HepG2 (cell line): ENCODE measurements at regions not wholly inside any gene's neighbourhood (a gene's known extent, or its start where the extent isn't known, plus 50 kb on each side); places are given as distances from the start of the nearest gene placed in this dataset.

Source experiments
- ATAC-seq: fragments of 200-7000 bp; cut with Tn5 transposase; 3 replicates; pipeline ENCODE4 v1.9.1; 2020; ENCODE audit warnings: mild to moderate bottlenecking, moderate library complexity
- BruUV-seq: library from RNA; stranded (reverse); fragments of 400-500 nt; replicated peaks from 2 replicates; lab custom pipeline; 2021; lab: Mats Ljungman, UMichigan
- CTCF ChIA-PET: fragments of 300-600 bp; formaldehyde crosslinking; extraction: SDS; loops from one replicate; lab custom pipeline; 2021; ENCODE audit warnings: low total read pairs, inconsistent platforms, low intra/inter-chr PET ratio; lab: Yijun Ruan, JAX
- POLR2A ChIA-PET: fragments of 350-600 bp; sonication (Branson Sonifier 250); formaldehyde crosslinking; loops from one replicate; lab custom pipeline; 2020; ENCODE audit warnings: antibody characterized with exemption, inconsistent platforms; lab: Yijun Ruan, JAX
- DNase-seq: peaks from one replicate; pipeline ENCODE4 v3.0.0-alpha.2; 2015; ENCODE audit warnings: low spot score
- FAIRE-seq: peaks from 3 replicates; lab custom pipeline; 2011; peaks lifted over from hg19 to GRCh38; lab: Jason Lieb, UNC
- H2AFZ ChIP-seq: one replicate; pipeline ENCODE4 v1.6.1; 2011; ENCODE audit warnings: low read length, inconsistent platforms
- H3K27ac ChIP-seq: fragments of 300-600 bp; 3 replicates; pipeline ENCODE4 v1.8.0; 2011; ENCODE audit warnings: mixed run types, mild to moderate bottlenecking, mixed read lengths, low read length, inconsistent platforms; ENCODE audit not compliant: insufficient read depth; ENCODE audit errors: extremely low read length
- H3K27me3 ChIP-seq, 2 experiments: fragments of 200-600 bp in 1 of 2; 2 replicates in 1 of 2; 3 replicates in 1 of 2; pipeline versions ENCODE4 v1.6.0 to v1.8.0; 2011; ENCODE audit warnings: low read length in 2 of 2, mild to moderate bottlenecking in 2 of 2, moderate library complexity in 2 of 2, inconsistent platforms in 1 of 2; ENCODE audit not compliant: insufficient read depth in 2 of 2, control insufficient read depth in 1 of 2
- H3K36me3 ChIP-seq, 2 experiments: fragments of 200-600 bp in 1 of 2; replicated peaks in 1 of 2; 2 replicates in 1 of 2; 3 replicates in 1 of 2; pipeline versions ENCODE4 v1.5.1 to v1.8.0; 2011; ENCODE audit warnings: low read length in 2 of 2, inconsistent platforms in 1 of 2; ENCODE audit not compliant: insufficient read depth in 2 of 2, control insufficient read depth in 1 of 2
- H3K4me1 ChIP-seq: 2 replicates; pipeline ENCODE4 v1.5.1; 2012; ENCODE audit warnings: low read length, inconsistent platforms; ENCODE audit not compliant: insufficient read depth
- H3K4me2 ChIP-seq: 2 replicates; pipeline ENCODE4 v1.6.0; 2011; ENCODE audit warnings: low read depth, low read length, inconsistent platforms
- H3K4me3 ChIP-seq, 3 experiments: fragments of 200-600 bp in 1 of 3; sonication (generic), shearing (Covaris generic) in 1 of 3; replicated peaks in 1 of 3; 2 replicates each; pipeline ENCODE4 v1.5.1; 2011 to 2016; ENCODE audit warnings: low read length in 3 of 3, inconsistent platforms in 2 of 3, low read depth in 2 of 3, mild to moderate bottlenecking in 2 of 3, control low read depth in 1 of 3, mixed read lengths in 1 of 3; ENCODE audit not compliant: insufficient read depth in 1 of 3
- H3K79me2 ChIP-seq: one replicate; pipeline ENCODE4 v1.6.1; 2011; ENCODE audit warnings: low read length, inconsistent platforms; ENCODE audit not compliant: insufficient read depth
- H3K9ac ChIP-seq: 2 replicates; pipeline ENCODE4 v1.6.0; 2011; ENCODE audit warnings: mild to moderate bottlenecking, low read depth, low read length, inconsistent platforms; ENCODE audit not compliant: insufficient read depth
- H3K9me3 ChIP-seq: 2 replicates; pipeline ENCODE4 v1.5.1; 2012; ENCODE audit warnings: mild to moderate bottlenecking, low read length
- H4K20me1 ChIP-seq: 2 replicates; pipeline ENCODE4 v1.6.0; 2011; ENCODE audit warnings: inconsistent platforms, mild to moderate bottlenecking, low read length, moderate library complexity; ENCODE audit not compliant: insufficient read depth
- CAMTA2 ChIP-seq: sonication (generic); formaldehyde crosslinking; IDR thresholded peaks from 2 replicates; pipeline ENCODE4 v1.4.0; 2020; ENCODE audit warnings: mild to moderate bottlenecking, missing genetic modification reagents, borderline replicate concordance
- CHCHD3 ChIP-seq: sonication (generic); formaldehyde crosslinking; IDR thresholded peaks from 2 replicates; pipeline ENCODE4 v1.8.0; 2022; ENCODE audit warnings: mild to moderate bottlenecking, missing genetic modification reagents, moderate library complexity
- FOXA1 ChIP-seq, 2 experiments: fragments of 450-650 bp in 1 of 2; sonication (generic) in 1 of 2; formaldehyde crosslinking in 1 of 2; IDR thresholded peaks; 2 replicates each; pipeline versions ENCODE4 v1.4.0 to v1.6.1; 2016 to 2020; ENCODE audit warnings: missing genetic modification reagents in 1 of 2
- MAZ ChIP-seq, 2 experiments: sonication (generic) in 1 of 2; formaldehyde crosslinking in 1 of 2; IDR thresholded peaks; 2 replicates each; pipeline versions ENCODE4 v1.5.0 to v1.6.1; 2012 to 2020; ENCODE audit warnings: low read depth in 2 of 2, mild to moderate bottlenecking in 2 of 2, borderline replicate concordance in 1 of 2, improper control_type of control experiment in 1 of 2, low read length in 1 of 2, missing genetic modification reagents in 1 of 2, moderate library complexity in 1 of 2
- TBL1XR1 ChIP-seq: fragments of 150-350 bp; IDR thresholded peaks from 2 replicates; pipeline ENCODE4 v1.6.1; 2014; ENCODE audit warnings: borderline replicate concordance, low read length; ENCODE audit not compliant: partially characterized antibody
- ZNF101 ChIP-seq: sonication (generic); formaldehyde crosslinking; IDR thresholded peaks from 2 replicates; pipeline ENCODE4 v1.4.0; 2020; ENCODE audit warnings: mild to moderate bottlenecking, low read depth, missing genetic modification reagents, borderline replicate concordance
- ZNF230 ChIP-seq: sonication (generic); formaldehyde crosslinking; IDR thresholded peaks from 2 replicates; pipeline ENCODE4 v1.4.0; 2020; ENCODE audit warnings: mild to moderate bottlenecking, missing genetic modification reagents
- ZNF232 ChIP-seq: sonication (generic); formaldehyde crosslinking; IDR thresholded peaks from 2 replicates; pipeline ENCODE4 v1.4.0; 2020; ENCODE audit warnings: missing genetic modification reagents, borderline replicate concordance
- ZNF329 ChIP-seq: sonication (generic); formaldehyde crosslinking; IDR thresholded peaks from 2 replicates; pipeline ENCODE4 v1.9.0; 2021; ENCODE audit warnings: low read depth, mild to moderate bottlenecking, missing genetic modification reagents
- WGBS: methylation state at CpG from one replicate; pipeline ENCODE4 v1.1.6; 2017; ENCODE audit warnings: low lambda C conversion rate; 5-methylcytosine and 5-hydroxymethylcytosine counted together
- in situ Hi-C: cut with HindIII; loops from 2 replicates; pipeline ENCODE4 v1.10.0; 2017; ENCODE audit warnings: low pct_unique_long_range_greater_than_20kb; ENCODE audit not compliant: extremely low pct_ligation_motif_present
- intact Hi-C: fragments of 100-400 bp; cut with micrococcal nuclease; formaldehyde crosslinking; loops from one replicate; pipeline ENCODE4 v1.10.0; 2022; ENCODE audit not compliant: unreplicated experiment
- TF ChIP-seq, protein P1 (sequence below): sonication (generic); formaldehyde crosslinking; conservative IDR thresholded peaks from 2 replicates; pipeline ENCODE4 v1.4.0; 2020; ENCODE audit warnings: missing genetic modification reagents
- TF ChIP-seq, protein P2 (sequence below): sonication (generic); formaldehyde crosslinking; IDR thresholded peaks from 2 replicates; pipeline ENCODE4 v1.5.1; 2020; ENCODE audit warnings: mild to moderate bottlenecking, missing genetic modification reagents, moderate library complexity
- TF ChIP-seq, protein P3 (sequence below): sonication (generic); formaldehyde crosslinking; conservative IDR thresholded peaks from 2 replicates; pipeline ENCODE4 v1.4.0; 2020; ENCODE audit warnings: missing genetic modification reagents
- TF ChIP-seq, protein P4 (sequence below): sonication (generic); formaldehyde crosslinking; IDR thresholded peaks from 2 replicates; pipeline ENCODE4 v1.4.0; 2020; ENCODE audit warnings: missing genetic modification reagents

DNA sequence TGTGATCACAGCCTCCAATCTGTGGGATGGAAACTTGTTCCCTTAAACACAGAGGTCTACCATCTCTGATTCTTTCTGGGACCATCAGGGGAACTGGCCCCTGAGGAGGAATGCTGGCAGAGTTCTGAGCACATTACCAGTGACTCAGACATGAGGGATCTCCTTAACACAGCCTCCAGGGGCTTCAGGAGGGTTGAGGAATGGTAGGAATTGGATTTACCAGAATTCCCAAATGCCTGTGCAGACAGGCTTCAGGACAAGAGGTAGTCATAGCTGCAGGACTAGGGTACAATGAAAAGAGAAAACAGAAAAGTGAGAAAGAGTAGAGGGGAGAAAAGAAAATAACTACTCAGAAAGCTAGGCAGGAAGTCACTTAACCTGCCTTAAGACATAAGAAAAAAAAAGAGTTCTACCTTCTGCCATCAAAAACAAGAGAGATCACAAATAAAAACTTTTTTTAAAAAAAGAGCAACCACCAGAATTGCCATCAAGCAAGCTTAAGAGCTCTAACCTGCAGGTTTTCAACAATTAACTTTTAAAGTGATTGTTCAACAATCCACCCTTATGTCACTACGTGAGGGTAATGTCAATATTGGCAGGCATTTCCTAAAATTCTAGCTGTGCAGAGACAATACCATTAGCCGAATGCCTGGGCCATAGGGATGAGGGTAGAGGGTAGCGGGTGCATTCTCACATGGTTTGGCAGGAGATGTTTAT, 524.4 kb downstream of the BCL11A start:
- no peak for DNase-seq
- Histone ChIP-seq H3K4me1 (no peaks in the 10 kb centered on the region), H3K79me2 (no peaks in the 10 kb centered on the region), H3K36me3 (no peaks in the 10 kb centered on the region), H2AFZ (no peak overlapping the region), H3K4me3 (no peak overlapping the region), H3K9me3 (no peaks in the 10 kb centered on the region), H3K27ac (no peak overlapping the region), H4K20me1 (no peaks in the 10 kb centered on the region), H3K4me2 (no peak overlapping the region), H3K27me3 (no peaks in the 10 kb centered on the region), H3K9ac (no peak overlapping the region)
- intact Hi-C loops (no loop called here), in situ Hi-C loops (no loop called here)
- WGBS, result 18% methylated on average over 3 of the region's 3 CpGs
- ChIA-PET POLR2A (no interaction called here), CTCF (no interaction called here)
- no peak for ATAC-seq
- no TSS peak for BruUV-seq
- no peak for FAIRE-seq
- TF ChIP-seq, protein P1, sequence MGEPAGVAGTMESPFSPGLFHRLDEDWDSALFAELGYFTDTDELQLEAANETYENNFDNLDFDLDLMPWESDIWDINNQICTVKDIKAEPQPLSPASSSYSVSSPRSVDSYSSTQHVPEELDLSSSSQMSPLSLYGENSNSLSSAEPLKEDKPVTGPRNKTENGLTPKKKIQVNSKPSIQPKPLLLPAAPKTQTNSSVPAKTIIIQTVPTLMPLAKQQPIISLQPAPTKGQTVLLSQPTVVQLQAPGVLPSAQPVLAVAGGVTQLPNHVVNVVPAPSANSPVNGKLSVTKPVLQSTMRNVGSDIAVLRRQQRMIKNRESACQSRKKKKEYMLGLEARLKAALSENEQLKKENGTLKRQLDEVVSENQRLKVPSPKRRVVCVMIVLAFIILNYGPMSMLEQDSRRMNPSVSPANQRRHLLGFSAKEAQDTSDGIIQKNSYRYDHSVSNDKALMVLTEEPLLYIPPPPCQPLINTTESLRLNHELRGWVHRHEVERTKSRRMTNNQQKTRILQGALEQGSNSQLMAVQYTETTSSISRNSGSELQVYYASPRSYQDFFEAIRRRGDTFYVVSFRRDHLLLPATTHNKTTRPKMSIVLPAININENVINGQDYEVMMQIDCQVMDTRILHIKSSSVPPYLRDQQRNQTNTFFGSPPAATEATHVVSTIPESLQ (CRISPR knock-in tag), result no peak
- TF ChIP-seq, protein P2, sequence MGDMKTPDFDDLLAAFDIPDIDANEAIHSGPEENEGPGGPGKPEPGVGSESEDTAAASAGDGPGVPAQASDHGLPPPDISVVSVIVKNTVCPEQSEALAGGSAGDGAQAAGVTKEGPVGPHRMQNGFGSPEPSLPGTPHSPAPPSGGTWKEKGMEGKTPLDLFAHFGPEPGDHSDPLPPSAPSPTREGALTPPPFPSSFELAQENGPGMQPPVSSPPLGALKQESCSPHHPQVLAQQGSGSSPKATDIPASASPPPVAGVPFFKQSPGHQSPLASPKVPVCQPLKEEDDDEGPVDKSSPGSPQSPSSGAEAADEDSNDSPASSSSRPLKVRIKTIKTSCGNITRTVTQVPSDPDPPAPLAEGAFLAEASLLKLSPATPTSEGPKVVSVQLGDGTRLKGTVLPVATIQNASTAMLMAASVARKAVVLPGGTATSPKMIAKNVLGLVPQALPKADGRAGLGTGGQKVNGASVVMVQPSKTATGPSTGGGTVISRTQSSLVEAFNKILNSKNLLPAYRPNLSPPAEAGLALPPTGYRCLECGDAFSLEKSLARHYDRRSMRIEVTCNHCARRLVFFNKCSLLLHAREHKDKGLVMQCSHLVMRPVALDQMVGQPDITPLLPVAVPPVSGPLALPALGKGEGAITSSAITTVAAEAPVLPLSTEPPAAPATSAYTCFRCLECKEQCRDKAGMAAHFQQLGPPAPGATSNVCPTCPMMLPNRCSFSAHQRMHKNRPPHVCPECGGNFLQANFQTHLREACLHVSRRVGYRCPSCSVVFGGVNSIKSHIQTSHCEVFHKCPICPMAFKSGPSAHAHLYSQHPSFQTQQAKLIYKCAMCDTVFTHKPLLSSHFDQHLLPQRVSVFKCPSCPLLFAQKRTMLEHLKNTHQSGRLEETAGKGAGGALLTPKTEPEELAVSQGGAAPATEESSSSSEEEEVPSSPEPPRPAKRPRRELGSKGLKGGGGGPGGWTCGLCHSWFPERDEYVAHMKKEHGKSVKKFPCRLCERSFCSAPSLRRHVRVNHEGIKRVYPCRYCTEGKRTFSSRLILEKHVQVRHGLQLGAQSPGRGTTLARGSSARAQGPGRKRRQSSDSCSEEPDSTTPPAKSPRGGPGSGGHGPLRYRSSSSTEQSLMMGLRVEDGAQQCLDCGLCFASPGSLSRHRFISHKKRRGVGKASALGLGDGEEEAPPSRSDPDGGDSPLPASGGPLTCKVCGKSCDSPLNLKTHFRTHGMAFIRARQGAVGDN, result no peak
- TF ChIP-seq CHCHD3 (no peak), ZNF232 (CRISPR knock-in tag) (no peak), ZNF230 (CRISPR knock-in tag) (no peak), MAZ (IDR thresholded peaks at IDR 0.05; ENCODE audit: borderline replicate concordance, low read depth, low read length) (no peak), MAZ (CRISPR knock-in tag; IDR thresholded peaks at IDR 0.05; ENCODE audit: low read depth) (no peak), CAMTA2 (no peak), FOXA1 (IDR thresholded peaks at IDR 0.05) (no peak), FOXA1 (CRISPR knock-in tag; IDR thresholded peaks at IDR 0.05) (no peak), ZNF329 (CRISPR knock-in tag) (no peak), ZNF101 (no peak), TBL1XR1 (no peak)
- TF ChIP-seq, protein P3, sequence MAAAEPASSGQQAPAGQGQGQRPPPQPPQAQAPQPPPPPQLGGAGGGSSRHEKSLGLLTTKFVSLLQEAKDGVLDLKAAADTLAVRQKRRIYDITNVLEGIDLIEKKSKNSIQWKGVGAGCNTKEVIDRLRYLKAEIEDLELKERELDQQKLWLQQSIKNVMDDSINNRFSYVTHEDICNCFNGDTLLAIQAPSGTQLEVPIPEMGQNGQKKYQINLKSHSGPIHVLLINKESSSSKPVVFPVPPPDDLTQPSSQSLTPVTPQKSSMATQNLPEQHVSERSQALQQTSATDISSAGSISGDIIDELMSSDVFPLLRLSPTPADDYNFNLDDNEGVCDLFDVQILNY (CRISPR knock-in tag), result no peak
- TF ChIP-seq, protein P4, sequence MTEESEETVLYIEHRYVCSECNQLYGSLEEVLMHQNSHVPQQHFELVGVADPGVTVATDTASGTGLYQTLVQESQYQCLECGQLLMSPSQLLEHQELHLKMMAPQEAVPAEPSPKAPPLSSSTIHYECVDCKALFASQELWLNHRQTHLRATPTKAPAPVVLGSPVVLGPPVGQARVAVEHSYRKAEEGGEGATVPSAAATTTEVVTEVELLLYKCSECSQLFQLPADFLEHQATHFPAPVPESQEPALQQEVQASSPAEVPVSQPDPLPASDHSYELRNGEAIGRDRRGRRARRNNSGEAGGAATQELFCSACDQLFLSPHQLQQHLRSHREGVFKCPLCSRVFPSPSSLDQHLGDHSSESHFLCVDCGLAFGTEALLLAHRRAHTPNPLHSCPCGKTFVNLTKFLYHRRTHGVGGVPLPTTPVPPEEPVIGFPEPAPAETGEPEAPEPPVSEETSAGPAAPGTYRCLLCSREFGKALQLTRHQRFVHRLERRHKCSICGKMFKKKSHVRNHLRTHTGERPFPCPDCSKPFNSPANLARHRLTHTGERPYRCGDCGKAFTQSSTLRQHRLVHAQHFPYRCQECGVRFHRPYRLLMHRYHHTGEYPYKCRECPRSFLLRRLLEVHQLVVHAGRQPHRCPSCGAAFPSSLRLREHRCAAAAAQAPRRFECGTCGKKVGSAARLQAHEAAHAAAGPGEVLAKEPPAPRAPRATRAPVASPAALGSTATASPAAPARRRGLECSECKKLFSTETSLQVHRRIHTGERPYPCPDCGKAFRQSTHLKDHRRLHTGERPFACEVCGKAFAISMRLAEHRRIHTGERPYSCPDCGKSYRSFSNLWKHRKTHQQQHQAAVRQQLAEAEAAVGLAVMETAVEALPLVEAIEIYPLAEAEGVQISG (CRISPR knock-in tag), result no peak
